Stimulated activated CD4-positive, alpha-beta T cell treated with anti-CD3 and anti-CD28 coated beads, Interleukin-2, amount 100 ng/mL, for 24 hours (primary cell): ENCODE measurements at regions not wholly inside any gene's neighbourhood (a gene's known extent, or its start where the extent isn't known, plus 50 kb on each side); places are given as distances from the start of the nearest gene placed in this dataset.

Experiments
- DNase-seq, 2 donors: peaks; one replicate each; pipeline ENCODE4 v3.0.0-alpha.2; 2020

DNA sequence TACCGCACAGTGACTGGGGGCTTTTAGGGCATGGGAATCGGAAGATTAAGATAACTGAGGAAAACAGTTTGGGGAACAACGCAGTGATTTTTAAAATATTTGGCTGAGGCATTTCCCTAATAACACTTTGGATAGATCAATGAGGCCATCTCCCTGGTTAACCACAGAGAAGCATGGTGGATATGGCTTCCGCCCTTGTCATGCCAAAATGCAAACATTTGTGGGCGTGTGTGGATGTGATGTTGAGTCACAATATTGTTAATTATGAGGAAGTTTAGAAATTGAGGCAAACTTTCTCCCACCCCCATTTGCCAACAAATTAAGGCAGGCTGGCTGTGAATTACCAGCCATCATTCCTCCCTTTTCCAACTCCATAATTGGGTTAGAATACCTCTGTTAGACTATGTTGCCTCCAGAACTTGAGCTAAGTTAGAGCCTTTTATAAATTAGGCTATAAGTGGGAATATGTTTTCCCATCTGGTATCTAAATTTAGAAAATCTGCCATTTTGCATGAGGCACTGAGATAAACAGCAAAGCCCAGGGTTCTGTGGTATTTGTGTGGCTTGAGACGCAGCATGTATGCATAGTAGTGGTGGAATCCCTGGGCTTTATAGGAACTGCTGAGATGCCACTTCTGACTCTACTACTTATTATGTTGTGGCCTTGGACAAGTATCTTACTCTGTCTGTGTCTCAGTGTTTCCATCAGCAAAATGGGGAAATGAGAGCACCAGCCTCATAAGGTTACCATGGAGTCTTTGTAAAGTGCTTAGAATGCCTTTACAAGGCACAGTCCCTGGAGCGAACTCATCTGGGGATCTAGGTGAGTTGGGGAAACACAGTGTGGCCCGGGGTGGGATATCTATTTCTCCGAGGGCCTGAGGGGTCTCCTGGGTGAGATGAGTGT, 154.6 kb downstream of the C1orf94 start:
- no peak for DNase-seq

DNA sequence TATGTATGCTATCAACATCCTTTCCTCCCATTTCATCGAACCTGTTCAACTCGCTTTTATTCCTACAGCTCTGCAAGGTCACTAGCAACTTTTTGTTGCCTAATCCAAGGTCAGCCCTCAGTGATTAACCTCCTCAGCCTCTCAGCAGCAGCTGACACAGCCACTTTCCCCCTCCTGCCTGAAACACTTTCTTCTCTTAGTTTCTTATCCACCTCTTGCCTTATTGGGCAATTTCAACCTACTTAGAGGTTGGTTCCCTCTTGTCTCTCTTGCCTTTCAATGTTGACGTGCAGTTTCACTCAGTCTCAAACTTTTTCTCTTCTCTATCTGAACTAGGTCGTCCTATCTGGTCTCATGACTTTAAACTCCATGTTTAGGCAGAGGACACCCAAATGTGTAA, 156.3 kb downstream of the C1orf94 start:
- DNase-seq, result no peak

DNA sequence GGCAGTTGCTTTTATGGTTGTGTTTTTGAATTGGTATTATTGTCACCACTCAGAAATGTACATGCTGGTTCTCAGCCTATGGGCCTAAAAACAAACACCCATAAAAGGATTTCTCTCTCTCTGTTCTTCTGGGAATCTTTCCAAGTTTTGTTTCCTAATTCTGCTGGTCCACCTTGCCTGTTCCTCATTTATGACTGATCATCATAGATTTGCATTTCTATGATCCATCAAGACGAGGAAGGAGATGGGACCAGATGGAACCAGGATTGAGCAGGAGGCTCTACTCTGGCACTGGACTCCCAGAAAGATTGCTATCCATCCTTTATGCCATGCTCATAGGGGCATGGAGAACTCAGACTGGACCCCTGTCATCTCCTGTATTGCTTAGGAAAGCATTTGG, 162.2 kb downstream of the C1orf94 start:
- DNase-seq, result no peak

DNA sequence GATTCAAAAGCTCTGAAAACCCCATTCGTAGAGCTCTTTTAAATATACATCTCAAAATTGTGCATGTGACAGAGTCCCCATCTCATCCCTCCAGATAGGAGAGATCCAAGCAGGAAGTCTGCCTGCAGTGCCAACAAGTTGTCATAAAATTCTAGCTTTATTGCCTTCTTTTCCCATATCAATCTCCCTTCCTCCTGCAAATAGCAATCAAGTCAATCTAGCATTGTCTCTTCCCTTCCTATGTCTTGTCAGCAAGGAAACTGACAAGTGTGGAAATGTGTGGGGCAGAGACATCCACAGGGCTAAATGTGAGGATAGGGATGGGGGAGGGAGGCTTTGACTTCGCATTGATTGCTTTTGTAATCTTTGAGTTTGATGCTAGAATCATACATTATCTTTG, 165.2 kb downstream of the C1orf94 start:
- DNase-seq, result no peak

DNA sequence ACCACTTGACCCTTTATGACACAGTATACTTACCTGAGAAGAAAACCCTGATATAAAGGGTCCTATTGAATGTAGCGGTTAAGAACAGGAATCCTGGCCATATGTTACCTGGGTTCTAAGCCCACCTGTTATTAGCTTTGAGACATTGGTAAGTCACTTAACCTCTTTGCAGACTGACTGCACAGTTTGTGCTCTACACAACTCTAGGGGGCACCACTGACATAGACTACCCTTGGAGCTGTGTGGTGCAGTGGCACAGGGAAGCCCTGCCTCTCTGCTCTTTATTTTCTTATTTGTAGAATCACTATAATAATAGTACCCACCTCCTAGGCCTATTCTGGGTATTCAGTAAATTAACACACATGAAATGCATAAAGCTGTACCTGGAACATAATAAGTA, 165.6 kb downstream of the C1orf94 start:
- DNase-seq, result no peak

DNA sequence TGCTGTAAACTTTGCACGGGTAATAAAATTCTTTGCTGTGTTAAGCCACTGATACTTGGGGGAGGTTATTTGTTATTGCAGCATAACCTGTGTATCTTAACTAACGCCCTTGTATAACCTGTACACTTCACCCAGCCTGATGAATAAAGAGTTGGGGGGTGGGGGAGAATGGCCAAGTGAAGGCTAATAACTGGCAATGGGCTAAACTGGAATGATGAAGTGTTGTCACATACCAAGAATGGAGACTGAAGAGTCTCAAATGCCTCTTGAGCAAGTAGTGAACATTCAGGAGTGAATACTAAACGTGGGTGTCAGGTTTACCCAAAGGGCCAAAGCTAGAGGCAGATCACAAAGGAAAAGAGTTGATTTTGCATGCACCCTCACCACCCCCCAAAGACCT, 169.4 kb downstream of the C1orf94 start:
- no peak for DNase-seq

DNA sequence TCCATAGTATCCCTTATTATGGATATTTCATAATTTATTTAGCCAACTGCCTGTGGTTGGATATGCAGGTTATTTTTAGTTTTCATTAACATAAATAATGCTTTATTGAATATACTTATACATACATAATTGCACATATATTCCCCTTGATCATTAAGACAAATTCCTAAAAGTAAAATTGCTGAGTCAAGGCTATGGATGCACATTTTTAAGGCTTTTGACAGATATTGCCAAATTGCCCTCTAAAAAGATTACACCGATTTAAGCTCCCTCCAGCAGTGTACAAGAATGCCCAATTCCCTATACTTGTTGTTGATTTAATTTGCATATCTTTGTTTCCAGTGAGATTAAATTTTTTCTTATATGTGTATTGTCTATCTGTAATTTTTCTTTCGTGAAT, 176.7 kb downstream of the C1orf94 start:
- no peak for DNase-seq

DNA sequence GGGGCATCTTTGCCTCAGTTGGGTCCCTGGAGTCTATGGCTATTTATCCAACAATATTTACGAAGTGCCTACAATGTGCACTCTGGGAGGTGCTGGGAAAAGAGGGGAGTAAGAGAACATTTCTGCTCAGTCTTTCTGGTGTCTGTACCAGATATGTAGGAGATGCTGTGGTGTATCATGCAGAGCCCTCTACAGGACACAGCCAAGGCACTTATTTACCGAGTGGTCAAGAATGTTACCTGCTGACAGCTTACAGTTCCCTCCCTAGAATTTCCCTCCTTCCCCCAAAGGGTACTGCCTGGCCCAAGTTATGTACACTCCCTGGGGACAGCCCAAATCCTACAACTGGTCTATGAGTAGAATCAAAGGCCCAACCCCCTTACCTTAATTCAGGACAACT, 177.7 kb downstream of the C1orf94 start:
- no peak for DNase-seq

DNA sequence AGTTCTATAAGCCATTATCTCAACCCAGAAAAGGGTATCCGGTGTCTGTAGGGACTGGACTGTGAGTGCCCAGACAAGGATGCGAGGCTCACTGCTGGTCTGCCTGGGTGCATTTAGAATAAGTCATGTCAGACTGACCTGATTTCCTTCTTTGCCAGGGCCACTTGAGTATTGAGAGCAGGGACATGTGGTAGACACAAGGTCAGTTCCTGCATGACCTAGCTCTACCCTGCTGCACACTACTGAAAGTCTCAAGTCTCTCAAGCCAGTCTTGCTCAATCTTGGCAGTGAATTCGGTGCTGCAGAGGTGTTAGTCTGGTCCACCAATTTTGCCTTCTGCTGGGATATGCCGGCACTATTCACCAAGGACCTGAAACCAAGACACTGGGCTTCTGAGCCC, 180.1 kb downstream of the C1orf94 start:
- DNase-seq, result no peak

DNA sequence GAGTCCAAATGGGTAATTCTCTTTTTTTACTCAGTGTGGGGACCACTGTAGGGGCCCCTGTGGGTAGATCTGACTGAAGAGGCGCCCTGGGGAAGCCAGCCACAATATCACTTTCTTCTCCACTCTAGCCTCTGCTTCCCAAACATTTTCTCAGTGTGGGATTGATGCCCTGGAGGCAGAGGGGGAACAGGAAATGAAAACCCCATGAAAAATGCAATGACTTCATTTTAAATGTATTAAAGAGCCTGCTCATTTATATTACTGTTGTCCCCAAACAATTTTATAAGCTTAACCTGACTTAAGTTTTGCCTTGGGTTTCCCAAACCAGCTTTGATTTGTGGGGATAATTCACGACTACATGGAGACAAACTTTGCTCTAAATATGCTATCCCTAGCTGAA, 181.9 kb downstream of the C1orf94 start:
- DNase-seq, result no peak

DNA sequence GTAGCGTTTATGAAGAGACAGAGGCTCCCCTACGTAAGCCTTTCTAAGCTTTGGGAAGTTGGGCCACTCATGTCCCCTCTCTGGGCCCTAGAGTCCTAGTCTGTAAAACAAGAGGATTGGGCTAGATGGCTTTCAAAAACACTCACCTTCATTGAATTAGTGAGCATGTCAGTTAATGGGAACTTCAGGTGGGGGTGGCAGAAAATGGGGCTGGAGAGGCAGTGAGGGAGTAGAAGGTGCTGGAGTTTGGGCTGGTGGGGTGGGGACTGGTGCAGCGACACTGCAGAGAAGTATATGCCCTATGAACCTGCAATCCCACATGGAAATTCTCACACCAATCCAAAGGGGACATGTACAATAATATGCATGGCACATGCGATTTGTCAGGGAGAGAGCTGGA, 182.7 kb downstream of the C1orf94 start:
- no peak for DNase-seq

DNA sequence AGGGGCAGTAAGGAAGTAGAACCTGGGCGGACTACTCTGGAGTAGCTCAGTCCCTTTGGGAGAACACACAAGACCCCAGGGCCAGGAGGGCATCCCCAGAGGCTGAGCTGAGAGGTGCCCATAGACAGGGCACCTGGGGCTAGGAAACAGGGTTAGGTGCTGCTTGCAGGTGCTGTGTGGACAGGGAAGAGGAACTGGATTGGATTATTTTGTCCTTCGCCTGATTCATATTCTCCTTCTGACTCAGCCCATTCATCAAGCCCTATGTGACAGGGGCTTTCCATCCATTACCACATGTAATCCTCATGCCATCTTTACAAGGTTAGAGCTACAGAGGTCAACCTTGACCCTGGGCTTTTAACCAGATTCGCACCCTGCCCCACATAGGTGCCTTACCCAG, 183.9 kb downstream of the C1orf94 start:
- DNase-seq, result no peak

DNA sequence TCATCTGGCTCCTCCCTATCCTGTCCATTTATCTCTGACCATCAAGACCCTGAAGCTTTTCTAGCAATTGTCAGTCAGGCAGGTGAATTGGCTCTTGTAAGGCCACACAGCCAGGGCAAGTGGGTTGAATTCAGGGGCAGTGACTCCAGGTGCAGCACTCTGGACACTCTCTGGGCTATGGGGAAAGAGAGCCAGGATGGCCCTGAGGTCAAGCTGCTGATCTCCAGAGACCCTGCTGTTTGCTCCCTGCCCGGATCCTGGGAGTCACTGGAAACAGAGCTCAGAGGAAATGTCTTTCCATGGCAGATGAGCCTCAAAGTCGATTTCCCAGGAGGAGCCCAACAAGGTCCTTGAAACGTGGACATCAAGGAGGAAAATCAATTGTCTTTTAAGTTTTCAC, 184.4 kb downstream of the C1orf94 start:
- DNase-seq, result no peak

DNA sequence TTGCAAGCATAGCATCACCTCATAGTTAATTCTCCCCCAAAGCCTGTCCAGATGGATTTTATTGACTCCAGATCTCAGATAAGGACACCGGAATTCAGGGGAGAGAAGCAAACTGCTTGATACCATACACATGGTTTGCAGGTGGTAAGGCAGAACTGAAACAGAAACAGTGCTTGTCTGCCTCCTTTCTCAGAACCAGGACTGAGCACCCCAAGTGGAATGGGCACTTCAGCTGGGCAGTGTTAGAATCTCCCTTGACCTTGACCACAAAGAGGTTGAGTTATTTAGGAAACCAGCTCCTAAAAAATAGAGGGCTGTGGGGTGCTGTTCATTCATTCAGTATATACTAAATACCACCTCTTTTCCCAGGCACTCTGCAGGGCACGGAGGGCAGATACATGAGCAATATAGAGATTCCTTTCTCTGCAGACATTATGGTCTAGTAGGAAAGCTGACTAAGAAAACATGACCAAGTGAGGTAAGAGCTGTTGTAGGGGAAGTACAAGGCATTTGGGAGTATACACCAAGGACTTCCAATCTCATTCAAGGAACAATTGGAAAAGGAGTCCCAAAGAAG, 185.2 kb downstream of the C1orf94 start:
- DNase-seq, result no peak

DNA sequence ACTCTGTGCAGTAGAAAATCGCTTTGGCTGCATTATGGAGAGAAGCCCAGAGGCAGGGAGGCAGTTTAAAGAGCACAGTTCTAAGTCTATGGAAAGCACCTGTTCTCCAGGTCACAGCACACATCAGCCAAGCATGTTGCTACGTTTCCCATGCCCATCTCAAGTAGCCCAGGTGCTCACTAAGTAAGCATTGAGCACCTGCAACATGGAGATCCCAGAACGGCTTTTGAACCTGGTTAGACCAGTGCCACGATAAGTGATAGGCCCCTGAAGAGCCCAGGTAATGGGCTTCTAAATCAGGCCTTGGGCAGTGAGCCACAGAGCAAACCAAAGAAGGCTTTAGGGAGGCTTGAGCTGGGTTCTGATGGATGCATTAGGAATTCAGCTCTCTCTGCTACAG, 186.2 kb downstream of the C1orf94 start:
- no peak for DNase-seq

DNA sequence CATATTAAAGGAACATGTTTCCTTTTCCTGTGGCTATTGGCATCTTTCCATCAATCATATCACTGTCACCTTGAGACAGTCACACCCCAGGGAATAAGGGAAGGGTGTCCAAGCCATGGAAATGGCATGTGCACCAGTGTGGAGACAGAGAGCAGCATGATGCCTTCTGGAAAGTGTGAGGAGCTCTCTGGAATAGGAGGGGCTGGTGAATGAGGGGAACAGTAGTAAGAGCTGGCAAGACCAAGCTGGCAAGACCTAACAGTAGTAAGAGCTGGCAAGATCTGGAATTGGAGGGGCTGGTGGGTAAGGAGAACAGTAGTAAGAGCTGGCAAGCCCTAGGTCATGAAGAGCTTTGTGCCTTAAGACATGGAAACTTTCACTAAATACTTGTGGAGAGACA, 186.7 kb downstream of the C1orf94 start:
- DNase-seq, result no peak

DNA sequence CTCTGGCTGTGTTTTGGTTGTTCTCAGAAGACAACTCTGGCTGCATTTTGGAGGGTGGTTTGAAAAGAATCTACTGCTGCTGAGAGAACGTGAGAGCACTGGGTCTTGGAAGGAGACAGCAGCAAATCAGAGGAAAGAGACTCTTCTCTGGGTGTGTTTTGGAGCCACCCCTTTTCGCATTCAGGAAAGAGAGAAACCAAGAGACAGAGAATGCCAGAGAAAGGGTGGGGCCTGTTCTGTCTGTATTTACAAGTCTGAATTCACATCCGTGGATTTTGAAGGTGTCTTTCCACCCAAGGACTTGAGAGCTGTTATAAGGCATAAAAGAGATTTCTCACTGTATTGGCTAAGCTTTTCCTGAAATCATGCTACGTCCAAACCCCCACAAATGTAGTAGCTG, 187.2 kb downstream of the C1orf94 start:
- no peak for DNase-seq

DNA sequence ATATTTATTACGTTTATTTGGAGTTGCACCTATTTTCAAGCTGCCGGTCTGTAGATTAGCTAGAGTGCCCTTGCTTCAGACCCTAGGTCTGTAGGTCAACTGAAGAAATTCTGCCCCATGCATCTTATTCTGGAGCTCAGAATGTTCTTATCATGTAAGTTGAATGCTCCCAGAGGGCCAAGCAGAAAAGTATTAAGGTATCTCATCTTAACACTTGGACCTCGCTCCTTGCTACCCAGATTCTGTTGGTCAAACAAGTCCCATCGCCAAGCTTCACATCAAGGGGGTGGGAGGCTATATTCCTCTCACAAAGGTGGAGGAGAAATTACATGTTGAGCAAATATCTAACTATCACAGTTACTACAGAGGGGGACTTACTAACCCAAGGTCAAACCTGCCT, 187.7 kb downstream of the C1orf94 start:
- DNase-seq, result no peak

DNA sequence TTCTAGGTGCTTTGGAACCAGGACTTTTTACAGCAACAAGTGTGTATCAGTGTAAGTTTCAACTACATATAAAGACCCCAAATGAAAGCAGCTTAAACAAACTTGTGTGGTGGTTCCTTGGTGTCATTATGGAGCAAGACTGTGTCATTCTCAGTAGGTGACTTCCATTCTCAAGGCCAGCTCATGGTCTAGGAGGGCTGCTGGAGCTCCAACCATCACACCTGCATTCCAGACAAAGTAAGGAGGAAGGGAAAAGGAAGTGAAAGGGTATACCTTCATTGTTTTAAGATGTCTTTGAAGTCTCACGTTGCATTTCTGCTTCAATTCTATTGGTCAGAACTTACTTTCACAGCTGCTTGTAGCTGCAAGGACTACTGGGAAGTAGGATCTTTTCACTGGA, 188.6 kb downstream of the C1orf94 start:
- DNase-seq, result no peak

DNA sequence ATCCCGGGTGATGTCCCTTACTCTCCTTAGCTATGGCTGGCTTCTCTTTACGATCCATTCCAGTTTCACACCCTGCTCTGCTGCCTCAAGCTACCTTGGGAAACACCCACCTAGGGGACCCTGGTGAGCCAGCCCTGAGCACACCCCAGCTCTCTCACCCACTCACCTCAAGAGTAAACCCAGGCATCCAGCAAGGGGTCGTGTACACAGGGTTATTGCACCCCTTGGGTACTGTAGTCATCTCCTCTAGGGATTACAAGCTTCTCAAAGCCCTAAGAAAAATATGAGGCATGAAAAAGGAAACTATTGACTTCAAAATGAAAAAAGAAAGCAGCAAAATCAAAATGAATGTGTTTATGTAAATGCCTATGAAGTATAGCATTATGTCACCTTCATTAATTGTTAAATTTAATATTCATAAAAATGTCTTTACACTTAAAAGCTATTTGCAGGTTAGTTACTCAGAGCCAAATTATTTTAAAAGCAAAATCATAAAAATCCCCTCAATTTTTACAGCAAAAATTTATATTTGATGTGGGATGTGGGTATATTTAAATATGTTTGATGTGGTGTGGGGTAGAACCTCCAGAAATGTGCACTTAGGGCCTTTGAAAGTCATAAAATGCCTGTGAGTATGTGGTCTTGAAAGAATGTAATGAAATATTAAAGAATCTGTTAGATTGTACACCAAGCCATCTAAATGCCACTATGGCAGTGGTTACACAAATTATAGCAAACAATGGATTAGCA, 190.3 kb downstream of the C1orf94 start:
- DNase-seq, result no peak

DNA sequence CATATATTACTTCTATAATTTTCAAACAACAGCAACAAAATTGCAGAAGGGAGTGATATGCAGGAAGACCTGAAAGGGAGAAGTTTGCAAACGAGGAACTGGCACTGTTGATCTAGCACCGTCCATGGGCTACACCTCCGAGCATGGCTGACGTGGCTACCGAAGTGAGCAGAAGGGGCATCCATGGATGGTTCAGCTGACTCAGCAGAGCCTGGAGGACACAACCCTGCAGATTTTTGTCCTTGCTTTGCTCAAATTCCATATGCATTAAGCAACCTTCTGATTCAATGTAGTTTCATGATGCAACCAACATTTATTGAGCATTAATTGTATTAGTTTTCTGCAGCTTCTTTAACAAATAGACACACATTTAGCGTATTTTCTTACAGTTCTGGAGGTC, 191.2 kb downstream of the C1orf94 start:
- no peak for DNase-seq

DNA sequence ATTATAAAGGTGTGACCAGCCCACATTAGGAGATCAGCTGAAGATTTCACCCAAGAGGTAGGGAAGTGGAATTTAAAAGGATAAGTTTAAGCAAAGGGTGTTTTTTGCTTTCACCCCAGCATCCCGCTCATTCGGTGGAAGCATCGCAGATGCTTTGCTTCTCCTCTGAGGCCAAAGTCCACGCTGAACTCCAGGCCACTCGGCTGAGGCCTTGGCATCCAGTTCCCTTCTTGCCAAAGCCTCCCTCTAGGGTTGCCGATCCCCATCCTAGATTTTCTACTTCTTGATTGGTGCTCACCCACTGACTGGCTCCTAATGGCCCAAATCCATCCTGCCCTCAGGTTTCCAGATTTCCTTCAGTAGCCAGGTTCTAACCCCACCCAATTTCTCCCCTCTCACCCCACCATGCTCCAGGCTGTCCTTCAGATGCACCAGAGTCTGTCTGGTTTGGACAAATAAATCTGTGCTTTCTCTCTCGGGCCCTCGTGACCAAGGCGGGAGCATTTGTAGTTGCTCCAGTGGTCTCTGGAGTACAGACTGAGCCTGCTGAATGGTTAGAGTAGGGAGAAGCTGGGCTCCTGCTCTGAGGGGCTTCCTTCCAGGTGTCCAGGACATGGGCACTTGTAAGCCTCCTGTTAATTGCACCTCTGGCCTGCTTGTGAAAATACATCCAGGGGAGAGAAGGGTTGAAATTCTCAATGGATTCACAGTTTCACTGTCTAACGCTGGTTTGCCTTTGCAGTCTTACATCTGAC, 193.2 kb downstream of the C1orf94 start:
- no peak for DNase-seq

DNA sequence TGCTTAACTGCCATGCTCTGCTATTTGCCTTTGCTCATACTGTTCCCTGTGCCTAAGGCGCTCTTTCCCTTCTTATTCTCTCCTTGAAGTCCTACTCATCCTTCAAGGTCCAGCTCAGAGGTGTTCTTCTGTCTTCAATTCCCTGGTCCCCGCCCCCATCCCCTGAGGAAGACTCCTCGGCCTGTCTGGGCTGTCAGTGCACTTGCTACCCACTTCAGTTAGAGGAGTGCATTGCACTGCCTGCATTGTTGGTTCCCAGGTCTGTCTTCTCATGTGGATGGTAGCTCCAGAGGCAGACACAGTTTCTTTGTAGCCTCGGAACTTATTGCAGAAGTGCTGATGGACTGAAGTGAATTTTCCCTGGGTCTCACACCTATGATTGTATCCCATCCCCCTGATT, 194.0 kb downstream of the C1orf94 start:
- no peak for DNase-seq
